ENCODE measurements at regions not wholly inside any gene's neighbourhood (a gene's known extent, or its start where the extent isn't known, plus 50 kb on each side); places are given as distances from the start of the nearest gene placed in this dataset.

GRCh38 chr15:36356978-36357601 lies 222.3 kb upstream of the CDIN1 start:
- TF ChIP-seq, protein P1, sequence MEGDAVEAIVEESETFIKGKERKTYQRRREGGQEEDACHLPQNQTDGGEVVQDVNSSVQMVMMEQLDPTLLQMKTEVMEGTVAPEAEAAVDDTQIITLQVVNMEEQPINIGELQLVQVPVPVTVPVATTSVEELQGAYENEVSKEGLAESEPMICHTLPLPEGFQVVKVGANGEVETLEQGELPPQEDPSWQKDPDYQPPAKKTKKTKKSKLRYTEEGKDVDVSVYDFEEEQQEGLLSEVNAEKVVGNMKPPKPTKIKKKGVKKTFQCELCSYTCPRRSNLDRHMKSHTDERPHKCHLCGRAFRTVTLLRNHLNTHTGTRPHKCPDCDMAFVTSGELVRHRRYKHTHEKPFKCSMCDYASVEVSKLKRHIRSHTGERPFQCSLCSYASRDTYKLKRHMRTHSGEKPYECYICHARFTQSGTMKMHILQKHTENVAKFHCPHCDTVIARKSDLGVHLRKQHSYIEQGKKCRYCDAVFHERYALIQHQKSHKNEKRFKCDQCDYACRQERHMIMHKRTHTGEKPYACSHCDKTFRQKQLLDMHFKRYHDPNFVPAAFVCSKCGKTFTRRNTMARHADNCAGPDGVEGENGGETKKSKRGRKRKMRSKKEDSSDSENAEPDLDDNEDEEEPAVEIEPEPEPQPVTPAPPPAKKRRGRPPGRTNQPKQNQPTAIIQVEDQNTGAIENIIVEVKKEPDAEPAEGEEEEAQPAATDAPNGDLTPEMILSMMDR (IDR thresholded peaks at IDR 0.05): no peak
- no peak for TF ChIP-seq POLR2A (IDR thresholded peaks at IDR 0.05)

Data from adrenal gland (tissue), 5 donors.